ENCODE measurements at regions not wholly inside any gene's neighbourhood (a gene's known extent, or its start where the extent isn't known, plus 50 kb on each side); places are given as distances from the start of the nearest gene placed in this dataset.

GRCh38 chr12:24088751-24089509 is 139.5 kb upstream of the SOX5 start:
- Histone ChIP-seq H3K36me3 (ENCODE audit: low read depth) (no peaks in the 10 kb centered on the region), H3K4me3 (ENCODE audit: severe bottlenecking) (no peak overlapping the region), H3K4me1 (ENCODE audit: insufficient read depth, poor library complexity, severe bottlenecking) (no peaks in the 10 kb centered on the region), H3K27ac (ENCODE audit: poor library complexity, severe bottlenecking) (no peak overlapping the region), H3K9me3 (ENCODE audit: severe bottlenecking) (no peaks in the 10 kb centered on the region), H3K27me3 (ENCODE audit: insufficient read depth, poor library complexity, severe bottlenecking) (no peaks in the 10 kb centered on the region)
- DNase-seq (ENCODE audit: low spot score) (no peak), ATAC-seq (ENCODE audit: low read depth) (no peak)
- TF ChIP-seq CTCF (IDR thresholded peaks at IDR 0.05; ENCODE audit: poor library complexity, severe bottlenecking): no peak

- Histone ChIP-seq H3K4me3 (ENCODE audit: severe bottlenecking) (no peak overlapping the region), H3K36me3 (ENCODE audit: low read depth) (no peaks in the 10 kb centered on the region), H3K27me3 (ENCODE audit: insufficient read depth, poor library complexity, severe bottlenecking) (no peaks in the 10 kb centered on the region), H3K4me1 (ENCODE audit: insufficient read depth, poor library complexity, severe bottlenecking) (no peaks in the 10 kb centered on the region), H3K9me3 (ENCODE audit: severe bottlenecking) (no peaks in the 10 kb centered on the region), H3K27ac (ENCODE audit: poor library complexity, severe bottlenecking) (no peak overlapping the region)
- ATAC-seq (ENCODE audit: low read depth): no peak
- TF ChIP-seq CTCF (IDR thresholded peaks at IDR 0.05; ENCODE audit: poor library complexity, severe bottlenecking): no peak
- no peak for DNase-seq (ENCODE audit: low spot score)
These were observed 137.8 kb upstream of the SOX5 start for GRCh38 chr12:24087294-24087693.

- Histone ChIP-seq H3K36me3 (ENCODE audit: low read depth) (no peaks in the 10 kb centered on the region), H3K27ac (ENCODE audit: poor library complexity, severe bottlenecking) (no peak overlapping the region), H3K4me3 (ENCODE audit: severe bottlenecking) (no peak overlapping the region), H3K9me3 (ENCODE audit: severe bottlenecking) (no peaks in the 10 kb centered on the region), H3K27me3 (ENCODE audit: insufficient read depth, poor library complexity, severe bottlenecking) (no peaks in the 10 kb centered on the region), H3K4me1 (ENCODE audit: insufficient read depth, poor library complexity, severe bottlenecking) (no peaks in the 10 kb centered on the region)
- no peak for ATAC-seq (ENCODE audit: low read depth)
- no peak for TF ChIP-seq CTCF (IDR thresholded peaks at IDR 0.05; ENCODE audit: poor library complexity, severe bottlenecking)
- no peak for DNase-seq (ENCODE audit: low spot score)
These were observed 135.3 kb upstream of the SOX5 start for GRCh38 chr12:24084800-24085199.

- H3K9me3 ChIP-seq (ENCODE audit: severe bottlenecking): no peaks in the 10 kb centered on the region
- no peak for TF ChIP-seq CTCF (IDR thresholded peaks at IDR 0.05; ENCODE audit: poor library complexity, severe bottlenecking)
- no peaks in the 10 kb centered on the region for H3K4me1 ChIP-seq (ENCODE audit: insufficient read depth, poor library complexity, severe bottlenecking)
- no peak overlapping the region for H3K4me3 ChIP-seq (ENCODE audit: severe bottlenecking)
- no peaks in the 10 kb centered on the region for H3K36me3 ChIP-seq (ENCODE audit: low read depth)
- no peak for ATAC-seq (ENCODE audit: low read depth)
- no peak for DNase-seq (ENCODE audit: low spot score)
- no peak overlapping the region for H3K27ac ChIP-seq (ENCODE audit: poor library complexity, severe bottlenecking)
- H3K27me3 ChIP-seq (ENCODE audit: insufficient read depth, poor library complexity, severe bottlenecking): no peaks in the 10 kb centered on the region
These were observed 134.4 kb upstream of the SOX5 start for GRCh38 chr12:24083838-24084237.

- Histone ChIP-seq H3K4me1 (ENCODE audit: insufficient read depth, poor library complexity, severe bottlenecking) (no peaks in the 10 kb centered on the region), H3K4me3 (ENCODE audit: severe bottlenecking) (no peak overlapping the region), H3K27ac (ENCODE audit: poor library complexity, severe bottlenecking) (no peak overlapping the region), H3K27me3 (ENCODE audit: insufficient read depth, poor library complexity, severe bottlenecking) (no peaks in the 10 kb centered on the region), H3K9me3 (ENCODE audit: severe bottlenecking) (no peaks in the 10 kb centered on the region), H3K36me3 (ENCODE audit: low read depth) (no peaks in the 10 kb centered on the region)
- no peak for ATAC-seq (ENCODE audit: low read depth)
- no peak for TF ChIP-seq CTCF (IDR thresholded peaks at IDR 0.05; ENCODE audit: poor library complexity, severe bottlenecking)
- DNase-seq (ENCODE audit: low spot score): no peak
These were observed 132.1 kb upstream of the SOX5 start for GRCh38 chr12:24081606-24082005.

Measured in RWPE2 (cell line).